ENCODE measurements at regions not wholly inside any gene's neighbourhood (a gene's known extent, or its start where the extent isn't known, plus 50 kb on each side); places are given as distances from the start of the nearest gene placed in this dataset.

DNA sequence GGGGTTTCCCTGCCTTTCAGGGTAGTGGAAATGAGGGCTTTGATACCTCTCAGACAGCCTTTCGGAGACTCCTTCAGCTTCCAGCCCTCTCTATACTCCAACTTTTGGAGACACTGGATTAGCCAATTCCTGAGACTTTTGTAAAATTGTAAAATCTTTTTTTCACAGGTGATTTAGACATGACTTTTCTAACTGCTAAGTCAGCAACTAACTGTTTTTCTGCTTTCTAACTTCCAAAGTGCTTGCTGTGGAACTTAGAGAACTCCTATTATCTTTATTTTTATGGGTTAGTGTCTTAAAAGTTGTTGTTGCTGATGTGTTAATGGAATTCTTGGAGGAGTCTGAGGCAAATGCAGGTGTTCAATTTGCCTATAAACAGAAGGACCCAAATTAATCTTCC, 616.7 kb upstream of the ID2 start:
- Mint-ChIP-seq H3K4me1 (peaks cover 0 to 3% of the 10 kb centered on the region in 2 experiments; a peak in 2 of 4 replicates), H3K36me3 (ENCODE audit: insufficient read depth in 1 of 3, low read depth in 3 of 3) (peaks cover 0 to 9% (median 7%) of the 10 kb centered on the region in 3 experiments; a peak in 3 of 7 replicates)
- DNase-seq = no peak

More for the DNA sequence above, 616.7 kb upstream of the ID2 start:
- Histone ChIP-seq H4K20me1 (ENCODE audit: control insufficient read depth, insufficient read depth, insufficient read length) (no peaks in the 10 kb centered on the region), H3K4ac (ENCODE audit: low read depth, low read length) (no peak overlapping the region), H3K27me3 (ENCODE audit: insufficient read depth, low read length) (no peaks in the 10 kb centered on the region), H2AFZ (ENCODE audit: low read length) (no peak overlapping the region), H3K9ac (ENCODE audit: extremely low read depth, insufficient read length, low read length) (no peak overlapping the region), H3K23me2 (ENCODE audit: insufficient read length, low read depth, low read length, poor library complexity, severe bottlenecking) (no peaks in the 10 kb centered on the region), H2AK5ac (ENCODE audit: insufficient read length, low read length) (no peak overlapping the region), H4K5ac (ENCODE audit: insufficient read length, low read depth, low read length) (no peak overlapping the region), H3T11ph (ENCODE audit: low read length) (no peak overlapping the region), H3K79me1 (ENCODE audit: insufficient read depth, low read depth, low read length, poor library complexity, severe bottlenecking) (no peaks in the 10 kb centered on the region), H4K91ac (ENCODE audit: insufficient read length, low read depth, low read length) (no peak overlapping the region), H3K27ac (ENCODE audit: insufficient read length, low read depth, low read length) (no peak overlapping the region), H3K23ac (ENCODE audit: insufficient read length, low read depth, low read length) (no peak overlapping the region), H3K9me3 (ENCODE audit: control insufficient read depth, low read depth, low read length) (no peaks in the 10 kb centered on the region), H3K14ac (ENCODE audit: insufficient read depth, low read length) (no peak overlapping the region), H2BK15ac (ENCODE audit: low read depth, low read length) (no peak overlapping the region), H2BK20ac (ENCODE audit: low read depth, low read length, poor library complexity, severe bottlenecking) (no peak overlapping the region), H2BK5ac (ENCODE audit: insufficient read length, low read length) (no peak overlapping the region), H3K4me1 (ENCODE audit: insufficient read depth, low read length) (no peaks in the 10 kb centered on the region), H2BK120ac (ENCODE audit: low read depth, low read length, poor library complexity, severe bottlenecking) (no peak overlapping the region), H3K56ac (ENCODE audit: insufficient read length, low read depth, low read length) (no peak overlapping the region), H3K18ac (ENCODE audit: insufficient read length, low read depth, low read length) (no peak overlapping the region), H3K4me2 (ENCODE audit: insufficient read depth, insufficient read length, low read length) (no peak overlapping the region), H3K79me2 (ENCODE audit: insufficient read depth, low read length) (no peaks in the 10 kb centered on the region), H4K8ac (replicated peaks; ENCODE audit: insufficient read length, low read depth, low read length) (no peak overlapping the region), H2BK12ac (ENCODE audit: insufficient read length, low read depth, low read length) (no peak overlapping the region)
- Mint-ChIP-seq H3K27ac (no peak overlapping the region), H3K27me3 (ENCODE audit: low read depth) (peaks cover 6% of the 10 kb centered on the region), H3K4me3 (no peak overlapping the region), H3K9me3 (peaks cover 5 to 9% of the 10 kb centered on the region in 2 experiments; a peak in 4 of 5 replicates)
- no CpG with 5 or more reads among the region's 1 CpG for WGBS (ENCODE audit: extremely low coverage, insufficient read length, low lambda C conversion rate)
- TF ChIP-seq, protein P1, sequence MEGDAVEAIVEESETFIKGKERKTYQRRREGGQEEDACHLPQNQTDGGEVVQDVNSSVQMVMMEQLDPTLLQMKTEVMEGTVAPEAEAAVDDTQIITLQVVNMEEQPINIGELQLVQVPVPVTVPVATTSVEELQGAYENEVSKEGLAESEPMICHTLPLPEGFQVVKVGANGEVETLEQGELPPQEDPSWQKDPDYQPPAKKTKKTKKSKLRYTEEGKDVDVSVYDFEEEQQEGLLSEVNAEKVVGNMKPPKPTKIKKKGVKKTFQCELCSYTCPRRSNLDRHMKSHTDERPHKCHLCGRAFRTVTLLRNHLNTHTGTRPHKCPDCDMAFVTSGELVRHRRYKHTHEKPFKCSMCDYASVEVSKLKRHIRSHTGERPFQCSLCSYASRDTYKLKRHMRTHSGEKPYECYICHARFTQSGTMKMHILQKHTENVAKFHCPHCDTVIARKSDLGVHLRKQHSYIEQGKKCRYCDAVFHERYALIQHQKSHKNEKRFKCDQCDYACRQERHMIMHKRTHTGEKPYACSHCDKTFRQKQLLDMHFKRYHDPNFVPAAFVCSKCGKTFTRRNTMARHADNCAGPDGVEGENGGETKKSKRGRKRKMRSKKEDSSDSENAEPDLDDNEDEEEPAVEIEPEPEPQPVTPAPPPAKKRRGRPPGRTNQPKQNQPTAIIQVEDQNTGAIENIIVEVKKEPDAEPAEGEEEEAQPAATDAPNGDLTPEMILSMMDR (conservative IDR thresholded peaks at IDR 0.05) = no peak

Measured in H9 (cell line).